ENCODE measurements at regions not wholly inside any gene's neighbourhood (a gene's known extent, or its start where the extent isn't known, plus 50 kb on each side); places are given as distances from the start of the nearest gene placed in this dataset.

GRCh38 chr14:81759541-81759940 is 225.9 kb upstream of the SEL1L start:
- no peaks in the 10 kb centered on the region for H3K4me1 ChIP-seq
- no peak overlapping the region for H3K4me3 ChIP-seq (ENCODE audit: low read depth, low read length)
- peaks cover 2% of the 10 kb centered on the region; the same call in 1 of the 2 replicates for H3K9me3 ChIP-seq
- intact Hi-C loops (cut with micrococcal nuclease; ENCODE audit: unreplicated experiment) = no loop called here
- Mint-ChIP-seq H3K4me1 (ENCODE audit: low read depth, unreplicated experiment) (no peaks in the 10 kb centered on the region), H3K9me3 (ENCODE audit: unreplicated experiment) (no peaks in the 10 kb centered on the region), H3K4me3 (ENCODE audit: unreplicated experiment) (no peak overlapping the region), H3K27me3 (ENCODE audit: insufficient read depth, unreplicated experiment) (no peaks in the 10 kb centered on the region), H3K27ac (ENCODE audit: unreplicated experiment) (no peak overlapping the region), H3K36me3 (ENCODE audit: insufficient read depth, unreplicated experiment) (no peaks in the 10 kb centered on the region)
- no peak for DNase-seq
- TF ChIP-seq, protein P1, sequence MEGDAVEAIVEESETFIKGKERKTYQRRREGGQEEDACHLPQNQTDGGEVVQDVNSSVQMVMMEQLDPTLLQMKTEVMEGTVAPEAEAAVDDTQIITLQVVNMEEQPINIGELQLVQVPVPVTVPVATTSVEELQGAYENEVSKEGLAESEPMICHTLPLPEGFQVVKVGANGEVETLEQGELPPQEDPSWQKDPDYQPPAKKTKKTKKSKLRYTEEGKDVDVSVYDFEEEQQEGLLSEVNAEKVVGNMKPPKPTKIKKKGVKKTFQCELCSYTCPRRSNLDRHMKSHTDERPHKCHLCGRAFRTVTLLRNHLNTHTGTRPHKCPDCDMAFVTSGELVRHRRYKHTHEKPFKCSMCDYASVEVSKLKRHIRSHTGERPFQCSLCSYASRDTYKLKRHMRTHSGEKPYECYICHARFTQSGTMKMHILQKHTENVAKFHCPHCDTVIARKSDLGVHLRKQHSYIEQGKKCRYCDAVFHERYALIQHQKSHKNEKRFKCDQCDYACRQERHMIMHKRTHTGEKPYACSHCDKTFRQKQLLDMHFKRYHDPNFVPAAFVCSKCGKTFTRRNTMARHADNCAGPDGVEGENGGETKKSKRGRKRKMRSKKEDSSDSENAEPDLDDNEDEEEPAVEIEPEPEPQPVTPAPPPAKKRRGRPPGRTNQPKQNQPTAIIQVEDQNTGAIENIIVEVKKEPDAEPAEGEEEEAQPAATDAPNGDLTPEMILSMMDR (IDR thresholded peaks at IDR 0.05; ENCODE audit: insufficient read depth in 1 of 2, low read depth in 1 of 2, low read length in 1 of 2, severe bottlenecking in 1 of 2, unreplicated experiment in 1 of 2) = no peak
- CTCF ChIA-PET = interaction anchor here (0.6 kb wide), 1 partner anchor 332 kb away, joined by 3 read pairs; no protein-coding TSS in a partner anchor
- no peaks in the 10 kb centered on the region for H3K36me3 ChIP-seq (ENCODE audit: control insufficient read depth, insufficient read depth, low read length)
- BruUV-seq (replicated peaks) = no TSS peak
- POLR2A ChIA-PET = no interaction called here
- H3K27me3 ChIP-seq (replicated peaks; ENCODE audit: control insufficient read depth, insufficient read depth, low read length) = no peaks in the 10 kb centered on the region

GRCh38 chr14:81765651-81766275 is 232.1 kb upstream of the SEL1L start:
- ChIA-PET CTCF (no interaction called here), POLR2A (no interaction called here)
- no TSS peak for BruUV-seq (replicated peaks)
- no peaks in the 10 kb centered on the region for H3K27me3 Mint-ChIP-seq (ENCODE audit: insufficient read depth, unreplicated experiment)
- H3K27ac Mint-ChIP-seq (ENCODE audit: unreplicated experiment) = no peak overlapping the region
- H3K27me3 ChIP-seq (replicated peaks; ENCODE audit: control insufficient read depth, insufficient read depth, low read length) = no peaks in the 10 kb centered on the region
- H3K4me3 ChIP-seq (ENCODE audit: low read depth, low read length) = no peak overlapping the region
- DNase-seq = no peak
- TF ChIP-seq, protein P1 (IDR thresholded peaks at IDR 0.05; ENCODE audit: insufficient read depth in 1 of 2, low read depth in 1 of 2, low read length in 1 of 2, severe bottlenecking in 1 of 2, unreplicated experiment in 1 of 2) = no peak
- H3K4me3 Mint-ChIP-seq (ENCODE audit: unreplicated experiment) = no peak overlapping the region
- H3K9me3 Mint-ChIP-seq (ENCODE audit: unreplicated experiment) = no peaks in the 10 kb centered on the region
- H3K4me1 ChIP-seq = no peaks in the 10 kb centered on the region
- no peaks in the 10 kb centered on the region for H3K4me1 Mint-ChIP-seq (ENCODE audit: low read depth, unreplicated experiment)
- peaks cover 2% of the 10 kb centered on the region; the same call in 1 of the 2 replicates for H3K9me3 ChIP-seq
- intact Hi-C loops (cut with micrococcal nuclease; ENCODE audit: unreplicated experiment) = no loop called here
- no peaks in the 10 kb centered on the region for H3K36me3 ChIP-seq (ENCODE audit: control insufficient read depth, insufficient read depth, low read length)
- no peaks in the 10 kb centered on the region for H3K36me3 Mint-ChIP-seq (ENCODE audit: insufficient read depth, unreplicated experiment)

GRCh38 chr14:81766321-81766915 is 232.8 kb upstream of the SEL1L start:
- no peak overlapping the region for H3K27ac Mint-ChIP-seq (ENCODE audit: unreplicated experiment)
- no peaks in the 10 kb centered on the region for H3K4me1 Mint-ChIP-seq (ENCODE audit: low read depth, unreplicated experiment)
- no peak overlapping the region for H3K4me3 Mint-ChIP-seq (ENCODE audit: unreplicated experiment)
- Histone ChIP-seq H3K27me3 (replicated peaks; ENCODE audit: control insufficient read depth, insufficient read depth, low read length) (no peaks in the 10 kb centered on the region), H3K9me3 (peaks cover 2% of the 10 kb centered on the region; the same call in 1 of the 2 replicates), H3K36me3 (ENCODE audit: control insufficient read depth, insufficient read depth, low read length) (no peaks in the 10 kb centered on the region), H3K4me3 (ENCODE audit: low read depth, low read length) (no peak overlapping the region), H3K4me1 (no peaks in the 10 kb centered on the region)
- TF ChIP-seq, protein P1 (IDR thresholded peaks at IDR 0.05; ENCODE audit: insufficient read depth in 1 of 2, low read depth in 1 of 2, low read length in 1 of 2, severe bottlenecking in 1 of 2, unreplicated experiment in 1 of 2) = no peak
- H3K9me3 Mint-ChIP-seq (ENCODE audit: unreplicated experiment) = no peaks in the 10 kb centered on the region
- no peaks in the 10 kb centered on the region for H3K36me3 Mint-ChIP-seq (ENCODE audit: insufficient read depth, unreplicated experiment)
- no peaks in the 10 kb centered on the region for H3K27me3 Mint-ChIP-seq (ENCODE audit: insufficient read depth, unreplicated experiment)
- DNase-seq = no peak
- CTCF ChIA-PET = no interaction called here
- POLR2A ChIA-PET = no interaction called here
- no TSS peak for BruUV-seq (replicated peaks)
- intact Hi-C loops (cut with micrococcal nuclease; ENCODE audit: unreplicated experiment) = no loop called here

Measured in Caco-2 (cell line).